ENCODE measurements at regions not wholly inside any gene's neighbourhood (a gene's known extent, or its start where the extent isn't known, plus 50 kb on each side); places are given as distances from the start of the nearest gene placed in this dataset.

GRCh38 chr9:15361737-15362136 lies 54.7 kb upstream of the TTC39B start:
- no TSS peak for BruUV-seq (replicated peaks)

GRCh38 chr9:15357050-15357653 lies 50.1 kb upstream of the TTC39B start:
- POLR2A ChIA-PET: interaction anchor here (0.7 kb wide), 1 partner anchor 170 kb away, joined by 3 read pairs; no protein-coding TSS in a partner anchor
- no peaks in the 10 kb centered on the region for H3K4me1 ChIP-seq (ENCODE audit: insufficient read depth, low read length, poor library complexity, severe bottlenecking)
- intact Hi-C loops (cut with micrococcal nuclease; ENCODE audit: unreplicated experiment): no loop called here
- no peaks in the 10 kb centered on the region for H4K20me1 ChIP-seq (ENCODE audit: insufficient read depth, low read length)
- no TSS peak for BruUV-seq (replicated peaks)
- no peak overlapping the region for H3K4me3 ChIP-seq (ENCODE audit: low read depth, low read length, poor library complexity, severe bottlenecking)
- H2AFZ ChIP-seq (ENCODE audit: low read length): no peak overlapping the region
- no peak overlapping the region for H3K27ac ChIP-seq (ENCODE audit: low read depth, low read length, poor library complexity, severe bottlenecking)
- no peaks in the 10 kb centered on the region for H3K79me2 ChIP-seq (ENCODE audit: insufficient read depth, low read depth, low read length)
- H3K9me3 ChIP-seq (ENCODE audit: low read length): no peaks in the 10 kb centered on the region
- peak; percentile 16 for DNase-seq (ENCODE audit: low spot score)
- H3K36me3 ChIP-seq (ENCODE audit: insufficient read depth, low read length): no peaks in the 10 kb centered on the region
- TF ChIP-seq CTCF (conservative IDR thresholded peaks at IDR 0.05; ENCODE audit: low read length) (peak; percentile 40), EZH2phosphoT487 (IDR thresholded peaks at IDR 0.05; ENCODE audit: borderline replicate concordance, low read depth, low read length) (no peak)
- H3K9me2 ChIP-seq (ENCODE audit: insufficient read depth, low read length): no peaks in the 10 kb centered on the region
- H3K4me2 ChIP-seq (ENCODE audit: low read length): no peak overlapping the region
- CTCF ChIA-PET (ENCODE audit: unreplicated experiment): no interaction called here

More at GRCh38 chr9:15361737-15362136, 54.7 kb upstream of the TTC39B start:
- ChIA-PET CTCF (ENCODE audit: unreplicated experiment) (no interaction called here), POLR2A (interaction anchor here (0.6 kb wide), 1 partner anchor 84 kb away, joined by 3 read pairs; no protein-coding TSS in a partner anchor)
- H3K9me3 ChIP-seq (ENCODE audit: low read length): no peaks in the 10 kb centered on the region
- H2AFZ ChIP-seq (ENCODE audit: low read length): no peak overlapping the region
- H3K36me3 ChIP-seq (ENCODE audit: insufficient read depth, low read length): no peaks in the 10 kb centered on the region
- H4K20me1 ChIP-seq (ENCODE audit: insufficient read depth, low read length): no peaks in the 10 kb centered on the region
- no peak overlapping the region for H3K4me2 ChIP-seq (ENCODE audit: low read length)
- no peak for DNase-seq (ENCODE audit: low spot score)
- no peak for TF ChIP-seq EZH2phosphoT487 (IDR thresholded peaks at IDR 0.05; ENCODE audit: borderline replicate concordance, low read depth, low read length)
- no peak for TF ChIP-seq CTCF (conservative IDR thresholded peaks at IDR 0.05; ENCODE audit: low read length)
- no peaks in the 10 kb centered on the region for H3K4me1 ChIP-seq (ENCODE audit: insufficient read depth, low read length, poor library complexity, severe bottlenecking)
- no peak overlapping the region for H3K4me3 ChIP-seq (ENCODE audit: low read depth, low read length, poor library complexity, severe bottlenecking)
- H3K27ac ChIP-seq (ENCODE audit: low read depth, low read length, poor library complexity, severe bottlenecking): no peak overlapping the region
- H3K79me2 ChIP-seq (ENCODE audit: insufficient read depth, low read depth, low read length): no peaks in the 10 kb centered on the region
- H3K9me2 ChIP-seq (ENCODE audit: insufficient read depth, low read length): no peaks in the 10 kb centered on the region
- intact Hi-C loops (cut with micrococcal nuclease; ENCODE audit: unreplicated experiment): no loop called here
